HG03520 (cell line): ENCODE measurements at regions not wholly inside any gene's neighbourhood (a gene's known extent, or its start where the extent isn't known, plus 50 kb on each side); places are given as distances from the start of the nearest gene placed in this dataset.
A peak's percentile ranks its signal among the peaks of the same experiment; 100 is the strongest.
"Not testable (repeated sequence)": the region's sequence is repeated elsewhere in the genome, so short reads cannot be mapped to it uniquely, and the experiment has no call there.

Experiments
- ATAC-seq: cut with Tn5 transposase; IDR thresholded peaks from one replicate; pipeline ENCODE4 v1.9.1; 2021; ENCODE audit warnings: mild to moderate bottlenecking, moderate library complexity; ENCODE audit not compliant: unreplicated experiment

DNA sequence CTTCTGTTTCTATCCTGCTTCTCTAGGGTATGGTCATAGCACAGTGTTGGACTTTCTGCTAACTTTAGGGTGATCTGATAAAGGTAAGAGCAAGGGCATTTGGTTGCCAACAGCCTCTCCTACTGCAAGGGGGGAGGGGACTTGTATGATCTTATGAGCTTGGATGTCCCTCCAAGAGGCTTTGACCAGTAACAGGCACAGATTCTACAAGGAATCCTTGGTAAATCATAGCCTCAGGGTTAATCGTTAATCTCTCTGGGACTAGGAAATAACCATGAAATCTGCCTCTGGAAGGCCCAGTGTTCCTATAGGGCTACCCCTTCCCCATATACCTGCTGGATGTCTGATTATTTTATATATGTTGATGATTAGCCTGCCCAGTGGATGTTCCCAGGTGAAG is 134.8 kb upstream of the TNFSF4 start:
- ATAC-seq: no peak

- ATAC-seq: no peak
These were observed 134.4 kb upstream of the PRDX6 start for GRCh38 chr1:173342736-173343135.

GRCh38 chr1:173344034-173344743 is 132.9 kb upstream of the PRDX6 start:
- no peak for ATAC-seq

GRCh38 chr1:173347282-173347818 is 129.8 kb upstream of the PRDX6 start:
- ATAC-seq: no peak

GRCh38 chr1:173352635-173353034 is 124.5 kb upstream of the PRDX6 start:
- not testable (repeated sequence) for ATAC-seq

- ATAC-seq: no peak
These were observed 123.8 kb upstream of the PRDX6 start for GRCh38 chr1:173353350-173353749.

GRCh38 chr1:173354937-173355280 is 122.2 kb upstream of the PRDX6 start:
- no peak for ATAC-seq

DNA sequence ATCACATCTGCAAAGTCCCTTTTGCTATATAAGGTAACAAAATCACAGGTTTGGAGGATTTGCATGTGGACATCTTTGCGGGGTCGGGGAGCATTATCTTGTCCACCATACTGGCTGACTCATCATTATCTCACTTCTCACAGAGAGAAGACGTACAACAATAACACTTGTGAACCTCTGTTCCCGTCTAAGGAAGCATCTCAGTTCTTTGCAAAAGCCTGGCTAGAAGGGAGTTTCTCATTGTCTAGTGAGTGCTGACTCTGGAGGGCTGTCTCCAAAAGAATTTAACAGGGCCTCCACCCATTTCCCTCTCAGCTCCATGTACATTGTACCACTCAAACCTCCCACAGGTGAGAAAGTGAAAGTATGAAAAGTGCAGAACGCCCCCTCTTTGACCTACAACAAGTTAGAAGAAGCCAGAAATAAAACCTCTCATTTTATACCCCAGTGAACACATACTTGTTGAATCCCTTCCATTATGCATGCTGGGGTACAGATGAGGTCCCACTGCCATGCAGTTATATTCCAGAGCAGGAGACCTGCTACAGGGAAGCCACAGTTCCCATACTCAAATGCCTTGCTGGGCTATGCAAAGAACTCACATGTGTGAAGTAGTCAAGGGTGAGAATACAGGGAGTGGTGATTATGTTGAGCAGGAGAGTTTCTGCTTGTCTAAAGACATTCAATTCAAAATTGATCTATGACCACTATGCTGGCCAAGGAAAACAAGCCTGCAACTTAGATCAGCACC is 121.7 kb upstream of the PRDX6 start:
- ATAC-seq: peak; percentile 60

DNA sequence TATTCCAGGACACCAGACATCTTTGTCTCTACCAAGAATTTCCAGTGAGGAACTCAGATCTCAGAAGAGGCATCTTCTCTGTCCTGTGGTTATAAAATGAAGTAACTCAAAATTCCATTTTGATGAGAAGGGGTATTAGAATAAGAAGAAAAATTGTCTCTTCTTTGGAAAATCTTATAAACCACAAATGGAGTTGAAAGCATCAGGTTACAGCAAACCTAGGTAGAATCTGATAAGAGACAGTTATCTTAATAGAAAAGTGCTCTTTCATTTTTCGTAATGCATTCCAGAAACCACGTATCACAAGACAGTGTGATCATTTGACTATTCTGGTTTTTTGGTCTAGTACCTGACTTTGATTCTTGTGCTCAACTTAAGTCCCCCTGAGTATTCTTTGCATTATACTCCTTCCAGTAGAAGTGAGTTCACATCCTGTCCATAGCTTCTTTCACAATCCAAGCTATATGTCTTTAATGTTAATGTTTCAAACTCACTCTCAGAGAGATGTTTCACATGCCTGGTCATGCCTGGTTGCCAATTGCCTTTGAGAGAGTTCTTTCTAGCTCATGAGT is 120.9 kb upstream of the PRDX6 start:
- no peak for ATAC-seq

- no peak for ATAC-seq
These were observed 116.6 kb upstream of the PRDX6 start for GRCh38 chr1:173360487-173361063.

DNA sequence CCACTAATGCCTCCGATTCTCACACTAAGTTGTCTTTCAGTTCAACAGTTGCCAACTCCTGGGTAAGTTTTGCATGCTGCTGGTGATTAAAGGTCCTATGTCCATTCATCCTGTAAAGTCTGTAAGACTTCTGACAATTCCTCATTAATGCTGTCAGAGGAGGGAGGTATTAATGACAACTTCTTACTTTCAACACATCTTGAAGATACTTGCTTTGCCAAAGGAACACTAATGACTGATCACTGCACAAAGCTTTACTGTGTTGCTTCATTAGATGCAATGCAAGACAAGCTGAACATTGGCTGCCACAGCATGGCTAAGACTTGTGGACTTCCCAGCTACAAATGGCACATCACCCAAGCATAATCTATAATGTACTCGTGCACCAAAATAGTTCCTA is 114.6 kb upstream of the PRDX6 start:
- ATAC-seq: no peak

DNA sequence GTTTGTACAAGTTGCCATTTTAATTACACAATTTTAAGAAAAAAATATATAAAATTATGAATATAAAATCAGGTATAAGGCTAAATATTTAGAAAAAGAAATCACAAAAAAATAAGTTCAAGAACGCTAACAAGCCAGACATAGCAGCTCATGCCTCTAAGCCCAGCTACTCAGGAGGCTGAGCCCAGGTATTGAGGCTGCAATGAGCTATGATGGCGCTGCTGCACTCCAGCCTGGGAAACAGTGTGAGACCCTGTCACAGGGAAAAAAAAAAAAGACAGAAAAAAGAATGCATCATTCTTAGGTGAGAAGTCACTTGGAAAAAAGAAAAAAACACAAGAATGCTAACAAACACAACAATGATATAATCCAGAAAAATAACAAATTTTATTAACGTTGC is 112.3 kb upstream of the PRDX6 start:
- ATAC-seq: no peak

DNA sequence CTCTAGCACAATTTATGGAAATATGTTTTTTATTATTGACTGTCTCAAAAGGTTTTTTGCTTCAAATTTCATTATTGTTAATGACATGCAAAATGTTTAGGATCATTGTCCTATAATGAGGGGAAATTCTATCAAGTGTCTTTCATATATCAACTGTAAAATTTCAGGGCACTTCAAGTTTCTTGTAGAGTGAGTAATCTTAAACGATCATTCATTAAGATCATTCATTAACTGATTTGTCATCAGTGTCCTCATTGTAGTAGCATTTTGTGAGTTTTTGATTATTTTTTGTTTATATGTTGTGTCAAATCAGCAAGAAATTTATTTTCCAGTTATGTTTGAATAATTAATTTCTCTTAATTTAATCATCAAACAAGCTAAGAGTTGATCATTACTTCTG is 111.8 kb upstream of the PRDX6 start:
- no peak for ATAC-seq

DNA sequence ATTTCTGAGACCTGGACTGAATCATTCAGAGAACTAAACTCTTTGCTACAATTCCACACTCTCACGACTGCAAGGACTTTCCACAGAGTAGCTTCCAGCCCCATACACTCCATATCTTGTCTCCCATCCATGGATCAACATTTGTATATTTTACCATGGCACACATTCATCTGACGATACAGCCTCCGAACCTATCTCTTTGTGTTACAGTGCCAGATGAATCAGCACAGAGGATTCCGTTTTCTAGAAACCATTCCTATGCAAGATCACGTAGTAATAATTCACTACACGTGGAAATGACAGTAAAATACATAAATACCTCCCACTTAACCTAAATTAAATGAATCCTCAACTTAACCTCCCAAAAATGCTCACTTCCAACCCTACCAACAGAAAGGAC is 110.0 kb upstream of the PRDX6 start:
- no peak for ATAC-seq

DNA sequence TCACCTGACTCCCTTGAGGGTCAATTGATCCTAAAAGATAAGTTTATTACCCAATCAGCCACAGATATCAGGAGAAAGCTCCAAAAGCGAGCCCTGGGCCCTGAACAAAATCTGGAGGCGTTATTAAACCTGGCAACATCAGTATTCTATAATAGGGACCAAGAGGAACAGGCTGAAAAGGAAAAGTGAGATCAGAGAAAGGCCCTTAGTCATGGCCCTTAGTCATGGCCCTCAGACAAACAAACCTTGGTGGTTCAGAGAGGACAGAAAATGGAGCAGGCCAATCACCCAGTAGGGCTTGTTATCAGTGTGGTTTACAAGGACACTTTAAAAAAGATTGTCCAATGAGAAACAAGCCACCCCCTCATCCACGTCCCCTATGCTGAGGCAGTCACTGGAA is 106.5 kb upstream of the PRDX6 start:
- not testable (repeated sequence) for ATAC-seq

DNA sequence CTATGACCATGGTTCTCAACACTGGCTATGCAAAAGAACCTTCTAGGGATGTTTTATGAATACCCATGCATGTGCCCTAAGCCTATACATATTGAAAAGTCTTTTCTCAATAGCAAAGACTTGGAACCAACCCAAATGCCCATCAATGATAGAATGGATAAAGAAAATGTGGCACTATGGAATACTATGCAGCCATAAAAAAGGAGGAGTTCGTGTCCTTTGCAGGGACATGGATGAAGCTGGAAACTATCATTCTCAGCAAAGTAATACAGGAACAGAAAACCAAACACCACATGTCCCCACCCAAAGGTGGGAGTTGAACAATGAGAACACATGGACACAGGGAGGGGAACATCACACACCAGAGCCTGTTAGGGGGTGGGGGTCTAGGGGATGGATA is 101.1 kb upstream of the PRDX6 start:
- ATAC-seq: not testable (repeated sequence)

- no peak for ATAC-seq
These were observed 99.9 kb upstream of the PRDX6 start for GRCh38 chr1:173377266-173377665.

GRCh38 chr1:173383351-173383750 is 93.8 kb upstream of the PRDX6 start:
- no peak for ATAC-seq

- ATAC-seq: no peak
These were observed 88.8 kb upstream of the PRDX6 start for GRCh38 chr1:173388352-173388751.

DNA sequence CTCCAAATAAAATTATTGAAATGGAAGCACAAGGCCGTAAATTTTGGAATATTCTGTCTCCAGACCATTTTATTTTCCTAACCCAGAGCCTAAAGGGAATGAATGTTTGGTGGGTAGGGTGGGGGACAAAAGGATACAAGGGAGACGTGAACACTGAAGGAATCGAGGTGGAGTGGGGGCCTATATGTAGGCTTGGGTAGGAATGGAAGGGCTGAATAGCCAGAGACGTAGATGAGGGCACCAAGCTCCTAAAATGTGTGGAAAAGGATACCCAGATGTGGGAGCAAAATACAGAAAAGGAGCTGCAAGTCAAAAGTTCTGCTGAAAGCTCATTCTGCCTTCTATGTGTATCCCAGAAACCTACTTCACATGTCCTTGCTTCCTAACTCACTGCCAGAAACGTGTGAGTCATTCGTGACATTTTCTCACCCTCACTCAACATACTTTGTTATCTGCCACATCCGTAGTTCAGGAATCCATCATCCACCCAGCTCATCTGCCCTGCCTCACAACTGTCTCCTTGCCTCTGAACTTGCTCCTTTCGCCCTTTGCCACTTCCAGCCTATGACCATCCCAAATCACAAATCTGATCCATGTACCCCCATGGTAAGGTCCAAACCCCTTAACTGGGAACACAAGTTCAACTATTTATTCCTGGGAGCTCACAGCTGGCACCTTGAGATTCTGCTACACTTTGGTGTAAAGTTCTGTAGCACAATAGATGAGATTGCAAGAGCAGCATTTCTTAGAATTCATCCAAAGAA is 84.1 kb upstream of the PRDX6 start:
- ATAC-seq: no peak

DNA sequence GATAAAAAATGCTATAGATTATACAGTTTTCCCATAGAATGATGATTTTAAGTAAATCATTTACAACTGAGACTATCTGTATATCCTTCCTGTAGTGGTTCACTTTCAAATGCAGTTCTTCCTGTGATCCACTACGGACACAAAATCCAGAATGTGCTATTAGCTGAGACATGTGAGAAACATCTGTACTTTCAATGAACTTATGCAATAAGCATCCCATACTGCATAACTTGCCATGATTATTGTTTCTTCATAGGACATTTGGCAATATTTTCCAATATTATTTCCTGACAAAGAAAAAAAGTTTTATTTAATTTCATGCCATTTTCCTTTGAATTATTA is 83.5 kb upstream of the PRDX6 start:
- no peak for ATAC-seq
